Duodenal mucosa (tissue), 2 donors: ENCODE measurements at regions not wholly inside any gene's neighbourhood (a gene's known extent, or its start where the extent isn't known, plus 50 kb on each side); places are given as distances from the start of the nearest gene placed in this dataset.

ENCODE experiments used
- H3K27ac ChIP-seq: one replicate; pipeline ENCODE4 v1.7.0; 2013; ENCODE audit warnings: low read depth, low read length
- H3K27me3 ChIP-seq, 2 donors: one replicate each; pipeline ENCODE4 v1.7.0; 2013; ENCODE audit warnings: low read length in 2 of 2, control low read depth in 1 of 2; ENCODE audit not compliant: insufficient read depth in 2 of 2, control insufficient read depth in 1 of 2
- H3K36me3 ChIP-seq, 2 donors: one replicate each; pipeline ENCODE4 v1.7.0; 2013; ENCODE audit warnings: low read length in 2 of 2, control low read depth in 1 of 2; ENCODE audit not compliant: insufficient read depth in 2 of 2, control insufficient read depth in 1 of 2
- H3K4me1 ChIP-seq, 2 donors: one replicate each; pipeline ENCODE4 v1.7.0; 2013; ENCODE audit warnings: low read length in 2 of 2, control low read depth in 1 of 2; ENCODE audit not compliant: insufficient read depth in 2 of 2, control insufficient read depth in 1 of 2
- H3K4me3 ChIP-seq, 2 donors: one replicate each; pipeline ENCODE4 v1.7.0; 2013; ENCODE audit warnings: low read length in 2 of 2, low read depth in 1 of 2
- H3K9ac ChIP-seq, 2 donors: one replicate each; pipeline ENCODE4 v1.7.0; 2013; ENCODE audit warnings: low read length in 2 of 2, low read depth in 1 of 2
- H3K9me3 ChIP-seq, 2 donors: one replicate each; pipeline ENCODE4 v1.7.0; 2013; ENCODE audit warnings: low read length in 2 of 2, control low read depth in 1 of 2; ENCODE audit not compliant: control insufficient read depth in 1 of 2

GRCh38 chr4:164408831-164409230 is 345.1 kb upstream of the SMIM31 start:
- H3K9me3 ChIP-seq = peaks cover 0 to 3% of the 10 kb centered on the region in 2 donors
- no peaks in the 10 kb centered on the region for H3K27me3 ChIP-seq
- no peak overlapping the region for H3K9ac ChIP-seq
- H3K27ac ChIP-seq = no peak overlapping the region
- H3K36me3 ChIP-seq = no peaks in the 10 kb centered on the region
- no peak overlapping the region for H3K4me3 ChIP-seq
- H3K4me1 ChIP-seq = no peaks in the 10 kb centered on the region

- no peaks in the 10 kb centered on the region for H3K4me1 ChIP-seq
- no peaks in the 10 kb centered on the region for H3K27me3 ChIP-seq
- H3K9ac ChIP-seq = no peak overlapping the region
- no peak overlapping the region for H3K27ac ChIP-seq
- peaks cover 0 to 3% of the 10 kb centered on the region in 2 donors for H3K9me3 ChIP-seq
- no peak overlapping the region for H3K4me3 ChIP-seq
- H3K36me3 ChIP-seq = no peaks in the 10 kb centered on the region
Measured at GRCh38 chr4:164410401-164410800, 343.5 kb upstream of the SMIM31 start.

- H3K27ac ChIP-seq = no peak overlapping the region
- no peaks in the 10 kb centered on the region for H3K36me3 ChIP-seq
- H3K9me3 ChIP-seq = peaks cover 0 to 3% of the 10 kb centered on the region in 2 donors
- no peak overlapping the region for H3K4me3 ChIP-seq
- no peaks in the 10 kb centered on the region for H3K4me1 ChIP-seq
- no peaks in the 10 kb centered on the region for H3K27me3 ChIP-seq
- H3K9ac ChIP-seq = no peak overlapping the region
Measured at GRCh38 chr4:164412246-164412645, 341.7 kb upstream of the SMIM31 start.

- H3K27me3 ChIP-seq = no peaks in the 10 kb centered on the region
- H3K4me3 ChIP-seq = no peak overlapping the region
- H3K27ac ChIP-seq = no peak overlapping the region
- no peaks in the 10 kb centered on the region for H3K4me1 ChIP-seq
- no peak overlapping the region for H3K9ac ChIP-seq
- H3K9me3 ChIP-seq = peaks cover 0 to 3% of the 10 kb centered on the region in 2 donors
- H3K36me3 ChIP-seq = no peaks in the 10 kb centered on the region
Measured at GRCh38 chr4:164413743-164414142, 340.2 kb upstream of the SMIM31 start.

- Histone ChIP-seq H3K9ac (no peak overlapping the region), H3K9me3 (no peaks in the 10 kb centered on the region), H3K4me3 (no peak overlapping the region), H3K27ac (no peak overlapping the region), H3K27me3 (no peaks in the 10 kb centered on the region), H3K36me3 (no peaks in the 10 kb centered on the region), H3K4me1 (no peaks in the 10 kb centered on the region)
Measured at GRCh38 chr4:164423819-164424218, 330.1 kb upstream of the SMIM31 start.

GRCh38 chr4:164424846-164425245 is 329.1 kb upstream of the SMIM31 start:
- H3K27me3 ChIP-seq = no peaks in the 10 kb centered on the region
- no peaks in the 10 kb centered on the region for H3K36me3 ChIP-seq
- no peak overlapping the region for H3K9ac ChIP-seq
- H3K27ac ChIP-seq = no peak overlapping the region
- H3K4me3 ChIP-seq = no peak overlapping the region
- H3K9me3 ChIP-seq = no peaks in the 10 kb centered on the region
- no peaks in the 10 kb centered on the region for H3K4me1 ChIP-seq

- Histone ChIP-seq H3K27ac (no peak overlapping the region), H3K4me1 (no peaks in the 10 kb centered on the region), H3K4me3 (no peak overlapping the region), H3K9ac (no peak overlapping the region), H3K36me3 (no peaks in the 10 kb centered on the region), H3K27me3 (no peaks in the 10 kb centered on the region), H3K9me3 (no peaks in the 10 kb centered on the region)
Measured at GRCh38 chr4:164428561-164428960, 325.4 kb upstream of the SMIM31 start.

- Histone ChIP-seq H3K27ac (no peak overlapping the region), H3K4me1 (no peaks in the 10 kb centered on the region), H3K36me3 (no peaks in the 10 kb centered on the region), H3K9me3 (no peaks in the 10 kb centered on the region), H3K4me3 (no peak overlapping the region), H3K9ac (no peak overlapping the region), H3K27me3 (no peaks in the 10 kb centered on the region)
Measured at GRCh38 chr4:164438321-164438720, 315.6 kb upstream of the SMIM31 start.

GRCh38 chr4:164439037-164439436 is 314.9 kb upstream of the SMIM31 start:
- H3K9ac ChIP-seq = no peak overlapping the region
- no peaks in the 10 kb centered on the region for H3K36me3 ChIP-seq
- no peak overlapping the region for H3K27ac ChIP-seq
- no peaks in the 10 kb centered on the region for H3K4me1 ChIP-seq
- H3K4me3 ChIP-seq = no peak overlapping the region
- no peaks in the 10 kb centered on the region for H3K27me3 ChIP-seq
- no peaks in the 10 kb centered on the region for H3K9me3 ChIP-seq

GRCh38 chr4:164440199-164440598 is 313.7 kb upstream of the SMIM31 start:
- Histone ChIP-seq H3K9me3 (no peaks in the 10 kb centered on the region), H3K4me3 (no peak overlapping the region), H3K4me1 (no peaks in the 10 kb centered on the region), H3K27ac (no peak overlapping the region), H3K9ac (no peak overlapping the region), H3K27me3 (no peaks in the 10 kb centered on the region), H3K36me3 (no peaks in the 10 kb centered on the region)

- H3K9me3 ChIP-seq = no peaks in the 10 kb centered on the region
- no peaks in the 10 kb centered on the region for H3K4me1 ChIP-seq
- H3K9ac ChIP-seq = no peak overlapping the region
- no peaks in the 10 kb centered on the region for H3K27me3 ChIP-seq
- H3K4me3 ChIP-seq = no peak overlapping the region
- no peaks in the 10 kb centered on the region for H3K36me3 ChIP-seq
- no peak overlapping the region for H3K27ac ChIP-seq
Measured at GRCh38 chr4:164441109-164441508, 312.8 kb upstream of the SMIM31 start.
